ENCODE measurements at regions not wholly inside any gene's neighbourhood (a gene's known extent, or its start where the extent isn't known, plus 50 kb on each side); places are given as distances from the start of the nearest gene placed in this dataset.
"Not testable (repeated sequence)": the region's sequence is repeated elsewhere in the genome, so short reads cannot be mapped to it uniquely, and the experiment has no call there.

DNA sequence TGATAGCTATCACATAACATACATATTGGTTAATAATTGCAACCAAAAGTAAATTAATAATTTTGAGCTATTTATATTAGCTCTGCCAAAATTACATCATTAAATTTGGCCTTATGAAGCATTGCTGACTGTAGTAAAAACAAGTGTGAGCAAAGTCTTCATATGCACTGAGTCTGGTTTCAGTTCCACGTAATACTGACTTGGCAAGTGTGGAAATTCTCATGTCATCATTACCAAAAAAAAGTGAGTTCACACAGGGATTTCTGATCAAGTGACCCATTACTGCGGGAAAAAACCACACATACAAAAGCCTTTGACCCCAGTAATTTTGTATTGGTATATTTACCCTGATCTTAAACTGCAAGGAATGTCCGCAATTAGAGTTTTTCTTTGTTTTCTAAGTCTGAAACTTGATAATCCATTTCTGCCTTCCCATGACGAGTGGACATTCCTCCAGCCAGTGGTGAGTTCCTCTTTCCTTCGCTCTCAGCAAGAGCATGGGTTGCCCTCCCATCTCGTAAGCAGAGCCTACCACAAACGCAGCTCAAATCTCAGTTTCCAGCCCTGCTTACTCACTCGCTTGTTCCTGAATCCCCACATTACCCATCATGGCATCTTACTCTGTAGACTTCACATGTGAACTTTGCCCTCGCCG, 220.2 kb upstream of the DMRT1 start:
- Histone ChIP-seq H3K27ac (peak overlapping the region; percentile 2), H3K9me3 (no peaks in the 10 kb centered on the region), H3K4me1 (peaks cover 36% of the 10 kb centered on the region), H3K36me3 (no peaks in the 10 kb centered on the region), H3K27me3 (no peaks in the 10 kb centered on the region), H3K4me3 (no peak overlapping the region)
- no peak for DNase-seq (ENCODE audit: extremely low spot score in 2 of 2)
- TF ChIP-seq POLR2A (IDR thresholded peaks at IDR 0.05) (no peak), POLR2AphosphoS5 (IDR thresholded peaks at IDR 0.05; ENCODE audit: insufficient read depth in 1 of 2, low read depth in 1 of 2) (peak in 1 of 2 donors; percentile 31)
- TF ChIP-seq, protein P1, sequence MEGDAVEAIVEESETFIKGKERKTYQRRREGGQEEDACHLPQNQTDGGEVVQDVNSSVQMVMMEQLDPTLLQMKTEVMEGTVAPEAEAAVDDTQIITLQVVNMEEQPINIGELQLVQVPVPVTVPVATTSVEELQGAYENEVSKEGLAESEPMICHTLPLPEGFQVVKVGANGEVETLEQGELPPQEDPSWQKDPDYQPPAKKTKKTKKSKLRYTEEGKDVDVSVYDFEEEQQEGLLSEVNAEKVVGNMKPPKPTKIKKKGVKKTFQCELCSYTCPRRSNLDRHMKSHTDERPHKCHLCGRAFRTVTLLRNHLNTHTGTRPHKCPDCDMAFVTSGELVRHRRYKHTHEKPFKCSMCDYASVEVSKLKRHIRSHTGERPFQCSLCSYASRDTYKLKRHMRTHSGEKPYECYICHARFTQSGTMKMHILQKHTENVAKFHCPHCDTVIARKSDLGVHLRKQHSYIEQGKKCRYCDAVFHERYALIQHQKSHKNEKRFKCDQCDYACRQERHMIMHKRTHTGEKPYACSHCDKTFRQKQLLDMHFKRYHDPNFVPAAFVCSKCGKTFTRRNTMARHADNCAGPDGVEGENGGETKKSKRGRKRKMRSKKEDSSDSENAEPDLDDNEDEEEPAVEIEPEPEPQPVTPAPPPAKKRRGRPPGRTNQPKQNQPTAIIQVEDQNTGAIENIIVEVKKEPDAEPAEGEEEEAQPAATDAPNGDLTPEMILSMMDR (IDR thresholded peaks at IDR 0.05) = no peak
- intact Hi-C loops (cut with DNase I) = loop anchor here (10.0 kb wide), 1 partner anchor 73 kb away; no protein-coding TSS in a partner anchor

DNA sequence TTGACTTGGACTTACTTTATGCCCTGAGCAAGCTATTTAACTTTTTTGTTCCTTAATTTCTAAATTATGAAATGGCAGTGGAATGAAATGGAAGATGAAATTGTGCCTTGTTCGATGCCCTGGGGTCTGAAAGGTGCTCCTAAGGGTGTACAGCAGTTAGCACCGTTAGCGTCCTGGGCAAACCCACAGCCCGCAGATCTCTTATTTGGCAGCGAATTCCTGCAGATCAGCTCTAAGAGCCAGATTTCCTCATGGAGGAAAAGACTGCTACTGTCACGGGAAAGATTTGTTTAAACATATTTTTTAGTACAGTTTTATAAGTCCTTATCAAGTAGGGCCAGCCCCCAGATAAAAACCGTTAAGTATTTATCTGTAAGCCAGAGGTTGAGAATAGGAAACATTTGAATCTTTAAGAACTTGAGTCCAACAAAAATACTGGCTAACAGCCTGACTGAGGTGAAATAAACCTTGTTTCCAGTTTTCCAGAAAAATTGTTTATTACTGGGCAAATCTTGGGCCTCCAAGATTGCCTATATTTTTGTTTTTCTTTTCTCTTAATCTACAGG, 216.5 kb upstream of the DMRT1 start:
- Histone ChIP-seq H3K4me1 (peaks cover 45% of the 10 kb centered on the region), H3K4me3 (no peak overlapping the region), H3K27ac (peak overlapping the region; percentile 62), H3K27me3 (no peaks in the 10 kb centered on the region), H3K9me3 (no peaks in the 10 kb centered on the region), H3K36me3 (no peaks in the 10 kb centered on the region)
- DNase-seq (ENCODE audit: extremely low spot score in 2 of 2) = no peak
- TF ChIP-seq, protein P1 (IDR thresholded peaks at IDR 0.05) = no peak
- TF ChIP-seq POLR2A (IDR thresholded peaks at IDR 0.05) (no peak), POLR2AphosphoS5 (IDR thresholded peaks at IDR 0.05; ENCODE audit: insufficient read depth in 1 of 2, low read depth in 1 of 2) (no peak)
- intact Hi-C loops (cut with DNase I) = loop anchor here (10.0 kb wide), 1 partner anchor 70 kb away; no protein-coding TSS in a partner anchor

DNA sequence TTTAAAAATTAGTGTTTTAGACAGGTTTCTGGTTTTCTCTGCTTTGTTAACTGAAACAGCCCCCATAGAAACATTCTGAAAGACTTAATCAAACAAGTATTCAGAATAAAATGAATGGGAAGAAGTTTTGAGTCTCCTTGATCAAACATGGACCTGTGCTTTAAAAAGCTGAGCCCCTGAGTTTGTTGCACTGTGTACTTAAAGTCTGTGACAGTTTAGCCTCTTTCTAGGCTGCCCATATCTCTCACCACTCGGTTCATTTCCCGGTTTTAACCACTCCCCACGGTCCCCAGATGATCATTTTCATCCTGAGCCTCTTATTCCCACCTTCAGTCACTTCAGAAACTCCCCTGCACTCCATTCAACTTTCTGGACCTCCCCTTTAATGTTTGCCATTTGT, 215.9 kb upstream of the DMRT1 start:
- H3K27me3 ChIP-seq = no peaks in the 10 kb centered on the region
- no peak overlapping the region for H3K4me3 ChIP-seq
- H3K4me1 ChIP-seq = peaks cover 45% of the 10 kb centered on the region
- intact Hi-C loops (cut with DNase I) = loop anchor here (10.0 kb wide), 1 partner anchor 69 kb away; no protein-coding TSS in a partner anchor
- no peaks in the 10 kb centered on the region for H3K36me3 ChIP-seq
- peak overlapping the region; percentile 62 for H3K27ac ChIP-seq
- DNase-seq (ENCODE audit: extremely low spot score in 2 of 2) = no peak
- TF ChIP-seq POLR2A (IDR thresholded peaks at IDR 0.05) (no peak), POLR2AphosphoS5 (IDR thresholded peaks at IDR 0.05; ENCODE audit: insufficient read depth in 1 of 2, low read depth in 1 of 2) (no peak)
- TF ChIP-seq, protein P1 (IDR thresholded peaks at IDR 0.05) = no peak
- no peaks in the 10 kb centered on the region for H3K9me3 ChIP-seq

GRCh38 chr9:626114-626513, 215.4 kb upstream of the DMRT1 start:
- Histone ChIP-seq H3K4me1 (peaks cover 43% of the 10 kb centered on the region), H3K27ac (peak overlapping the region; percentile 62), H3K4me3 (peak overlapping the region in 1 of 2 donors; percentile 20)
- not testable (repeated sequence) for H3K27me3 ChIP-seq; DNase-seq (ENCODE audit: extremely low spot score in 2 of 2); H3K36me3 ChIP-seq; H3K9me3 ChIP-seq
- intact Hi-C loops (cut with DNase I) = loop anchor here (10.0 kb wide), 1 partner anchor 69 kb away; no protein-coding TSS in a partner anchor

DNA sequence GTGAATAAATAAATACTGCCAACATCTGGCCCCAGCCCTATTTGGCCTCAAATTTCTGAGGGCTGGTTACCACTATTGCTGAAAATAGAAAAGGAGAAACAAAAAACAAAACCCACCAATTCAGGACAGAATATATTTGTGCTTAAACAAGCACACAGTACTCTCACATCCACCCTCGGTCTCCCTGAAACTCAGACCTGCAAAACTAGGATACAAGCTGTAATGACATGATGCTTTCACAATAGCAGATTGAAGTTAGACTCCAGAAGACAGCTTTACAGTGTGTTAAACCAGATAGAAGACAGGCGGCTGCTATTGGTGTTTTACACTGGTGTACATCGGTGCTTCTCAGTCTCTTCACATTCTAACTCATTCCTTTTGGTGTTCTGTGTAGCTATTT, 214.9 kb upstream of the DMRT1 start:
- H3K27ac ChIP-seq = peak overlapping the region; percentile 62
- peak overlapping the region in 1 of 2 donors; percentile 20 for H3K4me3 ChIP-seq
- peaks cover 41% of the 10 kb centered on the region for H3K4me1 ChIP-seq
- no peak for DNase-seq (ENCODE audit: extremely low spot score in 2 of 2)
- intact Hi-C loops (cut with DNase I) = loop anchor here (10.0 kb wide), 1 partner anchor 68 kb away; no protein-coding TSS in a partner anchor
- no peaks in the 10 kb centered on the region for H3K36me3 ChIP-seq
- TF ChIP-seq POLR2A (IDR thresholded peaks at IDR 0.05) (no peak), POLR2AphosphoS5 (IDR thresholded peaks at IDR 0.05; ENCODE audit: insufficient read depth in 1 of 2, low read depth in 1 of 2) (peak; percentile 10 to 29)
- TF ChIP-seq, protein P1 (IDR thresholded peaks at IDR 0.05) = peak in 1 of 3 experiments; percentile 7
- H3K9me3 ChIP-seq = no peaks in the 10 kb centered on the region
- no peaks in the 10 kb centered on the region for H3K27me3 ChIP-seq
